Left lung (tissue), 4 donors: ENCODE measurements at regions not wholly inside any gene's neighbourhood (a gene's known extent, or its start where the extent isn't known, plus 50 kb on each side); places are given as distances from the start of the nearest gene placed in this dataset.
A peak's percentile ranks its signal among the peaks of the same experiment; 100 is the strongest.

Experiments
- ATAC-seq: fragments of 200-7000 bp; cut with Tn5 transposase; one replicate; pipeline ENCODE4 v1.9.1; 2020; ENCODE audit warnings: moderate library complexity
- DNase-seq, 4 donors: peaks; one replicate each; pipeline ENCODE4 v3.0.0-alpha.2; 2013 to 2020
- H3K27ac ChIP-seq, 2 donors: fragments of 200-600 bp; sonication (generic) in 1 of 2; one replicate each; pipeline versions ENCODE4 v1.5.0 to v1.8.0; 2020 to 2021
- H3K27me3 ChIP-seq, 2 donors: fragments of 200-600 bp; sonication (generic) in 1 of 2; one replicate each; pipeline versions ENCODE4 v1.5.0 to v1.8.0; 2020 to 2021
- H3K36me3 ChIP-seq, 2 donors: fragments of 200-600 bp; sonication (generic) in 1 of 2; one replicate each; pipeline versions ENCODE4 v1.5.0 to v1.8.0; 2020 to 2021
- H3K4me1 ChIP-seq, 2 donors: fragments of 200-600 bp; one replicate each; pipeline ENCODE4 v1.8.0; 2021
- H3K4me3 ChIP-seq, 2 donors: fragments of 200-600 bp; sonication (generic) in 1 of 2; one replicate each; pipeline versions ENCODE4 v1.5.0 to v1.8.0; 2020 to 2021; ENCODE audit warnings: mild to moderate bottlenecking in 1 of 2
- H3K9me3 ChIP-seq, 2 donors: fragments of 200-600 bp; sonication (generic) in 1 of 2; one replicate each; pipeline versions ENCODE4 v1.5.0 to v1.8.0; 2020 to 2021
- intact Hi-C, 2 donors: fragments of 100-400 bp; cut with DNase I; formaldehyde crosslinking; loops; one replicate each; pipeline versions ENCODE4 v1.11.2 to v1.14.2; 2022
- TF ChIP-seq, protein P1 (sequence below), 2 donors: fragments of 200-600 bp; sonication (generic) in 1 of 2; IDR thresholded peaks; one replicate each; pipeline versions ENCODE4 v1.5.0 to v1.8.0; 2021; ENCODE audit warnings: antibody characterized with exemption in 2 of 2
- donor health status: DM: no; HTN: yes; CAD: no.
- donor health status: DM: no; HTN: no; CAD: no.

DNA sequence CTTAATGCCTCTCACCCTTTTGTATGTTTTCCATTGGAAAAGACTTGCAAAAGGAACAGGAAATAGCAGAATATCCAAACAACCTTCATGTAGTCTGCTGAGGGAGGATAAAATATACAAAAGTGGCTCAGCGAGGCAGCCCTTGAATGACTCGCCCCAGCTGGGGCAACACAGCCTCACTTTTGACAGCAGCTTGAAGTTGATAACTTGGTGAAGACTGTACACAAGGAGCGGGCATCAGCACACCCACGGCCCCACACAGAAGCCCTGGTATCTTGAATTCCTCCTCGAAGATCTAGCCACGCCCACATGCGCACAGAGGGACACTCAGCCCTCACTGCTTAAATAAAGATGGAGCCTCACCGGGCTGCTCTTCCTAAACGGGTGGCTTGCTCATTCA lies 161.0 kb downstream of the IRS1 start:
- peaks cover 0 to 22% of the 10 kb centered on the region in 2 donors for H3K27me3 ChIP-seq
- H3K36me3 ChIP-seq: no peaks in the 10 kb centered on the region
- TF ChIP-seq, protein P1, sequence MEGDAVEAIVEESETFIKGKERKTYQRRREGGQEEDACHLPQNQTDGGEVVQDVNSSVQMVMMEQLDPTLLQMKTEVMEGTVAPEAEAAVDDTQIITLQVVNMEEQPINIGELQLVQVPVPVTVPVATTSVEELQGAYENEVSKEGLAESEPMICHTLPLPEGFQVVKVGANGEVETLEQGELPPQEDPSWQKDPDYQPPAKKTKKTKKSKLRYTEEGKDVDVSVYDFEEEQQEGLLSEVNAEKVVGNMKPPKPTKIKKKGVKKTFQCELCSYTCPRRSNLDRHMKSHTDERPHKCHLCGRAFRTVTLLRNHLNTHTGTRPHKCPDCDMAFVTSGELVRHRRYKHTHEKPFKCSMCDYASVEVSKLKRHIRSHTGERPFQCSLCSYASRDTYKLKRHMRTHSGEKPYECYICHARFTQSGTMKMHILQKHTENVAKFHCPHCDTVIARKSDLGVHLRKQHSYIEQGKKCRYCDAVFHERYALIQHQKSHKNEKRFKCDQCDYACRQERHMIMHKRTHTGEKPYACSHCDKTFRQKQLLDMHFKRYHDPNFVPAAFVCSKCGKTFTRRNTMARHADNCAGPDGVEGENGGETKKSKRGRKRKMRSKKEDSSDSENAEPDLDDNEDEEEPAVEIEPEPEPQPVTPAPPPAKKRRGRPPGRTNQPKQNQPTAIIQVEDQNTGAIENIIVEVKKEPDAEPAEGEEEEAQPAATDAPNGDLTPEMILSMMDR (IDR thresholded peaks at IDR 0.05): no peak
- intact Hi-C loops: no loop called here
- no peaks in the 10 kb centered on the region for H3K4me1 ChIP-seq
- H3K9me3 ChIP-seq: peaks cover 0 to 11% of the 10 kb centered on the region in 2 donors
- DNase-seq: peak in 1 of 4 donors; percentile 66
- ATAC-seq: no peak
- no peak overlapping the region for H3K27ac ChIP-seq
- H3K4me3 ChIP-seq: no peak overlapping the region

DNA sequence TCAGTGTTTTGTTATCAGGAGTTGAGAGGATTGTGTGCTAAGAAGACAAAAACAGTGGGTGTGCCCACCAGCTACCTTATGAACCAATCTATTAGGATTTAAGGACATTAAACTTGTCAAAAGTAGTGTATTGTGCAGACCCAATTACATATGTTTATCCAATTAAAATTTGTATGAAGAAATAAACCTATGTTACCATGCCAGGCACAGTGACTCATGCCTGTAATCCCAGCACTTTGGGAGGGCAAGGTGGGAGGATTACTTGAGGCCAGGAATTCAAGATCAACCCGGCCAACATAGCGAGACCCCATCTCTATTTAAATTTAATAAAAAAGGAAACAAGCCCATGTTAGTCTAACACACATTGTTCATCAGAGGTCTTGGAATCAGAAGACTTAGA lies 162.2 kb downstream of the IRS1 start:
- peaks cover 0 to 16% of the 10 kb centered on the region in 2 donors for H3K27me3 ChIP-seq
- DNase-seq (no peak), ATAC-seq (no peak)
- no peaks in the 10 kb centered on the region for H3K36me3 ChIP-seq
- TF ChIP-seq, protein P1 (IDR thresholded peaks at IDR 0.05): no peak
- no peak overlapping the region for H3K4me3 ChIP-seq
- no peak overlapping the region for H3K27ac ChIP-seq
- H3K9me3 ChIP-seq: peaks cover 0 to 11% of the 10 kb centered on the region in 2 donors
- H3K4me1 ChIP-seq: no peaks in the 10 kb centered on the region
- intact Hi-C loops: no loop called here

DNA sequence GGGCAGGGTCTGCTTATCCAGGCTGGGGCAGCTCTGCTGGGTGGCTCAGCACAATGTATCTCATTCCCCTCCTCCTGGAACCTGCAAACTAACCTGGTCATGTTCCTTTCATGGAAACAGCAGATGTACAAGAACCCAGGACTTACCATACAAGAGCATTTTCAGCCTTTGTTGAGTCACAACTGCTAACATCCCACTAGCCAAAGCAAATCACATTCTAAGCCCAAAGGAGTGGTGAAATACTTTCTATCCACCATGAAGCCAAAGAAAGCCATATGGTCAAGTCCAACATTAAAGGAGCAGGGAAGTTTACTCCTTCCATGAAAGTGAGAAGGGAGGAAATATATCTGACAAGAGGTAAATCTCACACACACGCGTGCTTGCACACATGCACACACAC lies 163.0 kb downstream of the IRS1 start:
- intact Hi-C loops: no loop called here
- H3K36me3 ChIP-seq: no peaks in the 10 kb centered on the region
- TF ChIP-seq, protein P1 (IDR thresholded peaks at IDR 0.05): no peak
- no peak for ATAC-seq
- H3K9me3 ChIP-seq: peaks cover 0 to 11% of the 10 kb centered on the region in 2 donors
- H3K27me3 ChIP-seq: peaks cover 0 to 9% of the 10 kb centered on the region in 2 donors
- H3K4me1 ChIP-seq: no peaks in the 10 kb centered on the region
- no peak for DNase-seq
- no peak overlapping the region for H3K4me3 ChIP-seq
- no peak overlapping the region for H3K27ac ChIP-seq

DNA sequence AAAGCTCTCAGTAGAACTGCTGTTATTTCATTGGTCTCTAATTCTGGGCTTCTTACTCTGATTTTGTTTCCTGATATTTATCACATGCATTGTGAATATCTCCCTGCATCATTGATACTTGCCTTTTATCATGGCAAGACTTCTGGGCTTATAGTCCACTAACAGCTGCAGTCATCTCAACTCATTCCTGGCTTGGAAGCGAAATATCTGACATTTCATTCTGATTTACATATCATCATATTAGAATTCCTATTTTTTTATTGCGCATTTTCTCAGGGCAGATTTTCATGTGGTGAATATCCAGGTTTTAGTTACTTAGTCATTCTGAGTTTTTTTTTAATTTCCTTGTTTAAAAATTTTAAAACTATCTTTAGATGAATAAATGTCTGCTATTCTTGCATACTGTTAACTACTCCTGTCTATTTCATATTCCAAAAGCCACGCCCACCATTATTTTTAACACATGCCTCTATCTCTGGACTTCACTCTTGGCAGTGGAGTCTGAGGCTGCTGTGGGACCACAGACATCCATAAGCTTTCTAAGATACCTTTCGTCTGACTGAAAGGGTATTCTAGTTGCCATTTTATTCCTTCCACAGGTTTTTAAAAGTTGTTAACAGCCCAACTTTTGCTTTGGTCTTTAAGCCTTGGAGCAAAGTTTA lies 164.5 kb downstream of the IRS1 start:
- Histone ChIP-seq H3K36me3 (no peaks in the 10 kb centered on the region), H3K27me3 (peaks cover 0 to 9% of the 10 kb centered on the region in 2 donors), H3K4me1 (no peaks in the 10 kb centered on the region), H3K27ac (no peak overlapping the region), H3K4me3 (no peak overlapping the region), H3K9me3 (peaks cover 0 to 2% of the 10 kb centered on the region in 2 donors)
- DNase-seq (no peak), ATAC-seq (no peak)
- TF ChIP-seq, protein P1 (IDR thresholded peaks at IDR 0.05): no peak
- intact Hi-C loops: no loop called here

DNA sequence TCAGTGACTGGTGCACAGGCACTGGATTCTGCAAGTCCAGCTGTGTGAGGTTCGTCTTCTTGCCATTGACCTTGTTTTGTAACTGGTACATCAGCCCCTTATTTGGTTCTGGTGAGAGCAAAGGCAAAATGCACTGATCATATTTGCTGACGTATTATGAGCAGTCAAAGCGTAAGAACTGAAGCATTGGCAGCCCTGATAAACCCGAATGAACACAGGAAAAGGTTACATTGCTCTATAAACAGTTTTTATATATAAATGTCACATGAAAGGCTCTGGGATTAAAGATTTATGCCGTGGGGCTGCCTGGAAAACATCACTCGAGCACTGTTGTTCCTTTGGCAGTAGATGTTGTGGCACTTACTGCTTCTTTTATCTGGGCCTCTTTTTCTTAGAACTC lies 167.9 kb downstream of the IRS1 start:
- peak overlapping the region in 1 of 2 donors; percentile 8 for H3K27ac ChIP-seq

More for the DNA sequence above, 167.9 kb downstream of the IRS1 start:
- peak in 2 of 4 donors; percentile 34 to 63 for DNase-seq
- TF ChIP-seq, protein P1 (IDR thresholded peaks at IDR 0.05): no peak
- no peaks in the 10 kb centered on the region for H3K9me3 ChIP-seq
- H3K4me1 ChIP-seq: no peaks in the 10 kb centered on the region
- intact Hi-C loops: no loop called here
- no peak for ATAC-seq
- H3K27me3 ChIP-seq: peaks cover 0 to 10% of the 10 kb centered on the region in 2 donors
- no peaks in the 10 kb centered on the region for H3K36me3 ChIP-seq
- H3K4me3 ChIP-seq: no peak overlapping the region
